GM12891 (cell line): ENCODE measurements at regions not wholly inside any gene's neighbourhood (a gene's known extent, or its start where the extent isn't known, plus 50 kb on each side); places are given as distances from the start of the nearest gene placed in this dataset.

ENCODE experiments used
- DNase-seq: peaks from one replicate; pipeline ENCODE4 v3.0.0; 2011; ENCODE audit warnings: low spot score; ENCODE audit not compliant: insufficient read length
- FAIRE-seq: peaks from 2 replicates; lab custom pipeline; 2011; peaks lifted over from hg19 to GRCh38; lab: Jason Lieb, UNC
- PAX5 ChIP-seq: IDR thresholded peaks from 2 replicates; pipeline ENCODE4 v1.6.1; 2011; ENCODE audit warnings: low read length, moderate library complexity, mild to moderate bottlenecking; ENCODE audit not compliant: insufficient read depth, severe bottlenecking
- POLR2A ChIP-seq: IDR thresholded peaks from 2 replicates; pipeline ENCODE4 v1.6.1; 2011; ENCODE audit warnings: low read depth, low read length, control low read depth
- POLR2AphosphoS5 ChIP-seq: IDR thresholded peaks from 2 replicates; pipeline ENCODE4 v1.6.1; 2011; ENCODE audit warnings: low read depth, low read length, control low read depth
- POU2F2 ChIP-seq: IDR thresholded peaks from 2 replicates; pipeline ENCODE4 v1.6.1; 2011; ENCODE audit warnings: low read depth, mild to moderate bottlenecking, control low read depth, low read length, moderate library complexity
- SPI1 ChIP-seq: IDR thresholded peaks from 2 replicates; pipeline ENCODE4 v1.6.1; 2011; ENCODE audit warnings: low read depth, low read length, control low read depth
- TAF1 ChIP-seq: IDR thresholded peaks from 2 replicates; pipeline ENCODE4 v1.6.1; 2011; ENCODE audit warnings: low read depth, low read length, control low read depth

DNA sequence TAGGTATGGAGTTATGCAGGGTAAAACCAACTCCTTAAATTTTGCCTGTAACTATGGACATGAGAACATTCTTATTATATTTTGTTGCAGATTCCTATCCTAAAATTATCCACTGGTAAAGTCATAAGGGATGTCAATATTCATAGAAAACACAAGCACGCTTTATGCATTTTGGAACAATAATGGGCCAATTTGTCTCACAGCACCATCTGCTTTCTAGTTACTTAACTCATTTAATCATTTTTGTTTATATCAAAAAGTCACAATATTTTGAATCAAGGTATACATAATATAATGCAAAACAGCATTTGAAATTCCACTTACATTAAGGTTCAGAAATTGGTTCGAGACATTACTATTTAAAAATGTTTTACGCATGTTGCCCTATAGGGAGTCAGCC lies 203.0 kb downstream of the GABRG1 start:
- no peak for DNase-seq
- TF ChIP-seq TAF1: no peak
- TF ChIP-seq POU2F2: no peak
- no peak for TF ChIP-seq POLR2AphosphoS5
- no peak for TF ChIP-seq PAX5
- no peak for TF ChIP-seq POLR2A
- TF ChIP-seq SPI1: no peak
- FAIRE-seq: no peak

DNA sequence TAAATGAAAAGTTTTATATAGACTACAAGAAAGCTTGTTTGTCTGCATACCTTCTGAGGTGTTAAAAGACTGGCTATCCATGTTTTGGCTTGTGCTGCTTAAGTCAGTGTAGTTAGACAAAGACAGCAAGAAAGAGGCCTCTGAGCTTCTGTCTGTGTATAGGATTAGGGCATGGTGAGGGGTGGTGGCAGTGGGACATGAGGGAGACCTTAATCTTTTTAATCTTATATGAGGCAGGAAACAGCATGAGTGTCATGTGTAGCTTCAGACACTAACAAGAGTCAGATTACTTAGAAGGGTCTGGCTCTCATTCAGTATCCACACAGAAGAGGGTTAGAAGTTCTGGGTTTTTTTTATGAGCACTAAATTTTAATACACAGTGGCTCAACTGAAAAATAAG lies 213.3 kb downstream of the GABRG1 start:
- DNase-seq: no peak
- no peak for FAIRE-seq
- TF ChIP-seq TAF1 (no peak), PAX5 (no peak)

DNA sequence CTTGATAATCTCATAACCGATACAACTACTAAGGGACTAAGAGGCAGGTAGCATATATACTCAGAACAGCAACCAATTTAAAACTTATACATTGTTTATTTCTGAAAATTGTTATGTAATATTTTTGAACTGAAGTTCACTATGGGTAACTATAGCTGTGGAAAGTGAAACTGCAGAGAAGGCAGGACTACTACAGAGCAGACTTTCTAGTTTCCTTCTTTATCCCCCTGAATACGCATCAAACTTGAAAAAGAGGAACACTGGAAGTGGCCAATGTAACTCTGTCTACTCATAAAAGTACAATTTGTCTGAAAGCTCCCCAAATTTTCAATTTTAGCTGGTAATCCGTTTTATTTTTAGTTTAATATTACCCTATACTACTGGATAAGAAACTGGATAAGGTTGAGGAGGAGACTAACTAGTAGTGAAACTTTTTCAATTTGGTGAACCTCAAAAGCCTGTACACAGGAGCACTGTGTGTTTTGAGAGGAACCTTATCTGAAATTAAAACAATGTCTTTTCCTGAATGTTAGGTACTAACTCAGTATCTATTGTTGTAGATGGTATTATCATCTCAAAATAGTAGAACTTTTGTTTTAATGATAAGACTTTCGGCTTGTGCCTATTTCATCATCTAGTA lies 225.8 kb downstream of the GABRG1 start:
- DNase-seq (no peak), FAIRE-seq (no peak)
- no peak for TF ChIP-seq PAX5
- TF ChIP-seq TAF1: no peak
- TF ChIP-seq SPI1: no peak
- TF ChIP-seq POU2F2: no peak
- no peak for TF ChIP-seq POLR2A
- no peak for TF ChIP-seq POLR2AphosphoS5

DNA sequence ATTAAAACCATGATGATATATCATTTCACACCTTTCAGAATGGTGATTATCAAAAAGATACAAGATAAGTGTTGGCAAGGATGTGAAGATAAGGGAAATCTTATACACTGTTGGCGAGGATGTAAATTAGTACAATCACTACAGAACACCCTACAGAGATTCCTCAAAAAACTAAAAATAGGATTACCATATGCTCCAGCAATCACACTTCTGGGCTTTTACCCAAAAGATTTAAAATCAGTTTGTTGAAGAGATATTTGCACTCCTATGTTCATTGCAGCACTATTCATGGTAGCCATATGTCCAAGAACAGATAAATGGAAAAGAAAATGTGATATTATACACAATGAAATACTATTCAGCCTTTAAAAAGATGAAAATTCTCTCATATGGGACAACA lies 240.4 kb downstream of the GABRG1 start:
- FAIRE-seq (no peak), DNase-seq (no peak)
- TF ChIP-seq POU2F2 (no peak), PAX5 (no peak), POLR2AphosphoS5 (no peak), POLR2A (no peak), TAF1 (no peak), SPI1 (no peak)

DNA sequence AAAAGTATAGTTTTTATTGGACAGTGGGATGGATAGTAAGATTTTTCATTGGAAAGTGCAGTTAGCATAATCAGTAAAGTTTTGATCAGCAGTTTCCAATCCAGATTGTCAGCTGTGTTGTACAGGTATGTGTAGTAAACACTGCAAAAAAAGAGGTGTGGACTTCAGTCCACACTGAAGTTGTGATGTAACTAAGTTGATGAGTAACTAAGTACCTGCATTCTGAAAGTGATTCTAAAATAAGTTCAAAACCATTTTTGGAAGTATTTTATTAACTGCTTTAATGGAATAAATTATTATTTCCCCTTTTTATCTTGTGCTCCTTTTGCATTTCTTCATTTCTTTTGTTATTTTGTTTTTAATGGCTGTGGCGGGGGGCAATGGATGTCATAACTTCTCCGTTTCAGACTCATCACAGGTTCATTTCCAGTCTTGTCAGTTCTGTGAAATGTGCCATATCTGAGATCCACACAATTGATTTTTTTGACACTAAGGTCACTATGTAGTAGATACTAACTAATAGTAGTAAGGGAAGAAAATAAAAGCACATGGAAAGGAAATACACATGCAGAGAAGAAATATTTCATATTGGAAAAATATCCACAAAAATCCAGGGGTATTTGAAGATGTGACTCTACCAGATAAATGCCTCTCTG lies 247.5 kb downstream of the GABRG1 start:
- TF ChIP-seq POLR2A (no peak), SPI1 (no peak), TAF1 (no peak), PAX5 (no peak), POU2F2 (no peak), POLR2AphosphoS5 (no peak)
- FAIRE-seq (no peak), DNase-seq (no peak)

DNA sequence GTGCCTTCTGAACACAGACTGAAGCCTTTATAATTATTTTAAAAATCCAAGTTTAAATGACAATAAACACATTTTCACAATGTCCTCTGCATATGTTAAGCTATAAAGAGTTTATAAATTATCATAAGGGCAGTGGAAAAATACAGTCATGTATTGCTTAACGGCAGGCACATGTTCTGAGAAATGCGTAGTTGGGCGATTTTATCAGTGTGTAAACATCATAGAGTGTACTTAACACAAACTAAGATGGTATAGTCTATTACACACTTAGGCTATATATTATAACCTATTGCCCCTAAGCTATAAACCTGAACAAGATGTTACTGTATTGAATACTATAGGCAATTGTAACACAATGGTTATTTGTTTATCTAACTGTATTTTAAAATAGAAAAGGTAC lies 254.7 kb downstream of the GABRG1 start:
- no peak for FAIRE-seq
- no peak for TF ChIP-seq PAX5
- no peak for TF ChIP-seq SPI1
- no peak for TF ChIP-seq POU2F2
- no peak for TF ChIP-seq POLR2AphosphoS5
- no peak for TF ChIP-seq POLR2A
- TF ChIP-seq TAF1: no peak

DNA sequence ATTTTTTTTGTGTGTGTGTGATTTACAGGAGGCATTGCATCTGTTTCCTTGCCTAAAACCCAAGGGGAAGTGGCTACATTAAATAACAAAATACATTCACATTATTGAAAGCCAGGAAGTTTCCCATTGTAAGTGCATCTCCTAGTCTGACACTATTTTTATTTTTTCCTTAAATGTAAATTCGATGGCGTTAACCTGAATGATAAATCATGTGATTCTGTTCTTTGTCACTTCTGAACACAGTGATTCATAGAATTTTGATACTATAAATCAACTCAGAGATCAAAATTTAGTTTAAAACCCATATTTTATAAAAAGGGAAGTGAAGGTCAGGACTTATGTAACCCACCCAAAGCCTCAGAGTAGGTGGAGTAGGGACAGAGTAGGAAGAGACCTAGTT lies 258.1 kb downstream of the GABRG1 start:
- no peak for TF ChIP-seq POU2F2
- no peak for TF ChIP-seq TAF1
- no peak for TF ChIP-seq POLR2A
- no peak for TF ChIP-seq POLR2AphosphoS5
- TF ChIP-seq SPI1: no peak
- no peak for TF ChIP-seq PAX5
- FAIRE-seq (no peak), DNase-seq (no peak)

More for the DNA sequence above, 254.7 kb downstream of the GABRG1 start:
- DNase-seq: no peak

DNA sequence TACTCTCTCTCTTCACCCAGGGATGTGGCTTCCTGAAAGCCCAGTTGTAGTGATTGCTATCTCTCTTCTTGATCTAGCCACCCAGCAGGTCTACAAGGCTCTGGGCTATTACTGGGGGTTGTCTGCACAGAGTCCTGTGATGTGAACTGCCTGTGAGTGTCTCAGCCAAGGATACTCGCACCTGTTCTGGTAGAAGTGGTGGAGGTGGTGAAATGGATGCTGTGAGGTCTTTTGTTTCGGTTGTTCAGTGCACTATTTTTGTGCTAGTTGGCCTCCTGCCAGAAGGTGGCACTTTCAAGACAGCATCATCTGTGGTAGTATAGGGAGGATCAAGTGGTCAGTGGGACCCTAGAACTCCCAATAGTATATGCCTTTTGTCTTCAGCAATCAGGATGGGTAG lies 268.0 kb downstream of the GABRG1 start:
- DNase-seq (no peak), FAIRE-seq (no peak)
- no peak for TF ChIP-seq SPI1
- no peak for TF ChIP-seq POLR2AphosphoS5
- TF ChIP-seq PAX5: no peak
- TF ChIP-seq POU2F2: no peak
- no peak for TF ChIP-seq TAF1
- TF ChIP-seq POLR2A: no peak

DNA sequence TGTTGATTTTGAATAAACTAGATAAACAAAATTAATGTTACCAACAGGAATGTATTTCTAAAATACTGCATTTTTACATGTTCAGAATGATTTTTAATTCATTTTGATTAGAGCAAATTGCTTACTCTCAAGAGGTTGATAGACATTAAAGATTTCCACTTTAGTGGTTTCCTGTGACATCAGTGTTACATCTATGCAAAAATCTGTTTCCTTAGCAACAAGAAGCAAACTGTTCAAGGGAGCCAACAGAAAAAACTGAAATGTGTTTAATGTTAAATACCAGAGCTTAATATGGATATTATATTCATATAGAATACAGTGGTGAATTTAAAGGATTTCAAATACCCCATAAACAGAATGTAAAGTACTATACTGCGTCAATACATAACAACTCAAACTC lies 277.8 kb downstream of the GABRG1 start:
- no peak for FAIRE-seq

DNA sequence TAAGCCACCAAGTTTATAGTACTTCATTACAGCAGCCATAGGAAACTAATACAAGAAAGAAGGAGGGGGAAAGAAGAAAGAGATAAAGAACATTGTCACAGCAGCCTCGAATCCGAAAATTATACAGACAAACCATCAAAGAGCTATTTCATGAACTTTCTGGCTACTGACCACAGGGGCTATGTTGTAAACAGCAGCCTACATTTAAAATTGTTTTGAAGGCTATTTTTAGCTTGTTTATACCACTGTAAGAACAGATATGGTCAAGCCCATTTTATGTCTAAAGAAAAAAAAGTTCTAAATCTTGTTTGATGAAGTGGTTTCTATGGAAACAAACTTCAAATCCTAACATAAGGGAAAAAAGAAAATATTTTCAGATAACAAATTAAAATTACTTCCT lies 282.1 kb downstream of the GABRG1 start:
- TF ChIP-seq POLR2A (no peak), POU2F2 (no peak), SPI1 (no peak), TAF1 (no peak)
- DNase-seq: no peak
- no peak for FAIRE-seq

More for the DNA sequence above, 277.8 kb downstream of the GABRG1 start:
- no peak for DNase-seq
- TF ChIP-seq TAF1 (no peak), SPI1 (no peak), POU2F2 (no peak), POLR2AphosphoS5 (no peak), POLR2A (no peak), PAX5 (no peak)

DNA sequence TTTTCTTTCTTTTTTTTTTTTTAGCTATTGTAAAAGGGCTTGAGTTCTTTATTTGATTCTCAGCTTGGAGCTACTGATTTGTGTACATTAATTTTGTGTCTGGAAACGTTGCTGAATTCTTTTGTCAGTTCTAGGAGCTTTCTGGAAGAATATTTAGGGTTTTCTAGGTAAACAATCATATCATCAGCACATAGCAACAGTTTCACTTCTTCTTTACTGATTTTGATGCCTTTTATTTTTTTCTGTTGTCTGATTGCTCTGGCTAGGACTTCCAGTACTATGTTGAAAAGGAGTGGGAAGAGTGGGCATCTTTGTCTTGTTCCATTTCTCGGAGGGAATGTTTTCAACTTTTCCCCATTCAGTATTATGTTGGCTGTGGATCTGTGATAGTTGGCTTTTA lies 292.2 kb downstream of the GABRG1 start:
- FAIRE-seq (no peak), DNase-seq (no peak)
- TF ChIP-seq SPI1 (peak; percentile 61), POLR2AphosphoS5 (no peak)
